ENCODE measurements at regions not wholly inside any gene's neighbourhood (a gene's known extent, or its start where the extent isn't known, plus 50 kb on each side); places are given as distances from the start of the nearest gene placed in this dataset.

DNA sequence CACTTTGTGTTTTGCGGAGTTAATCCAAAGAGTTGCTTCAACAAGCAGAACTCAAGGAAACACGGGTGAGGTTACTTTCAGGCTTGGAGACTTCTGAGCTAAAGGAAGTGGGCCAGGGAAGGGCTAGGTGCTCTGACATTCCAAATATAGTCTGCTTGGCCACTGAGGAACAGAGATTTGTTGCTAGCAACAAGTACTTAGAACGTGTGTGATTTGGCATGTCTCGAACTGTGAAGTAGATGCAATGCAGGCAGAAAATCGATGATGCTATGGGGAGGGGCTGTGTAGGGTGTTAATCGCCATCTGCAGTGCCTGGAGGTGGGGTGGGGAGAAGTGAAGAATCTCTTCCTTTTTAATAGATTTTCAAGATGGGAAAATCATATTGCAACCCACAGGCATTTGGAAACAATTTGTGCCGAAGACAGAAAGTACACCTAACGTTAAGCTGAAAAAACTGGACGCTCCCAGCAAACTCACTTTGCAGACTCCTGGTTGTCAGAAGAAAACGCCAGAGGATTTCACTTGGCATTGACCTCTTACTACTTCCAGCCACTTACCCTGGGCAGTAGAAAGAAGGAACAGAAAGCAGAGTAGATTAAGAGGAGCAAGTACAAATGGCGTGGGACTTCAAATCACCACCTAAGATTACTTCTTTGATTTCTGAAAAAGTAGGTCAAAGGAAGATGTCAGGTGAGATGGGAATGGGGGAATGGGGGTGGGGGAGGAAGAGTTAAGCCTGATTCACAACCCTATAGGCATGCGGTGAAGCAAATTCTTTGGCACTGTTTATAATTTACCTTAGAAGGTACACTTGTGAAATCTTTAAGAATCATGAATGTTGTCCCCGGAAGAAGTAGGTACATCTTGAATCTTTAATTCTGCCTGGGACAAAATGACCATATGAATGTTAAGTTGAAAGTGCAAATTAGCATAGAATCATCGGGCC, 314.1 kb downstream of the CD83 start:
- Histone ChIP-seq H3K9me3 (no peaks in the 10 kb centered on the region), H3K4me1 (no peaks in the 10 kb centered on the region), H3K36me3 (ENCODE audit: control insufficient read depth, insufficient read depth, low read length) (no peaks in the 10 kb centered on the region), H3K4me3 (ENCODE audit: low read depth, low read length) (no peak overlapping the region), H3K27me3 (replicated peaks; ENCODE audit: control insufficient read depth, insufficient read depth, low read length) (no peaks in the 10 kb centered on the region)
- no peaks in the 10 kb centered on the region for H3K4me1 Mint-ChIP-seq (ENCODE audit: low read depth, unreplicated experiment)
- intact Hi-C loops (cut with micrococcal nuclease; ENCODE audit: unreplicated experiment): no loop called here
- TF ChIP-seq, protein P1, sequence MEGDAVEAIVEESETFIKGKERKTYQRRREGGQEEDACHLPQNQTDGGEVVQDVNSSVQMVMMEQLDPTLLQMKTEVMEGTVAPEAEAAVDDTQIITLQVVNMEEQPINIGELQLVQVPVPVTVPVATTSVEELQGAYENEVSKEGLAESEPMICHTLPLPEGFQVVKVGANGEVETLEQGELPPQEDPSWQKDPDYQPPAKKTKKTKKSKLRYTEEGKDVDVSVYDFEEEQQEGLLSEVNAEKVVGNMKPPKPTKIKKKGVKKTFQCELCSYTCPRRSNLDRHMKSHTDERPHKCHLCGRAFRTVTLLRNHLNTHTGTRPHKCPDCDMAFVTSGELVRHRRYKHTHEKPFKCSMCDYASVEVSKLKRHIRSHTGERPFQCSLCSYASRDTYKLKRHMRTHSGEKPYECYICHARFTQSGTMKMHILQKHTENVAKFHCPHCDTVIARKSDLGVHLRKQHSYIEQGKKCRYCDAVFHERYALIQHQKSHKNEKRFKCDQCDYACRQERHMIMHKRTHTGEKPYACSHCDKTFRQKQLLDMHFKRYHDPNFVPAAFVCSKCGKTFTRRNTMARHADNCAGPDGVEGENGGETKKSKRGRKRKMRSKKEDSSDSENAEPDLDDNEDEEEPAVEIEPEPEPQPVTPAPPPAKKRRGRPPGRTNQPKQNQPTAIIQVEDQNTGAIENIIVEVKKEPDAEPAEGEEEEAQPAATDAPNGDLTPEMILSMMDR (IDR thresholded peaks at IDR 0.05; ENCODE audit: insufficient read depth in 1 of 2, low read depth in 1 of 2, low read length in 1 of 2, severe bottlenecking in 1 of 2, unreplicated experiment in 1 of 2): no peak
- no peak for DNase-seq
- no peak overlapping the region for H3K4me3 Mint-ChIP-seq (ENCODE audit: unreplicated experiment)
- H3K9me3 Mint-ChIP-seq (ENCODE audit: unreplicated experiment): no peaks in the 10 kb centered on the region
- ChIA-PET POLR2A (no interaction called here), CTCF (no interaction called here)
- H3K27me3 Mint-ChIP-seq (ENCODE audit: insufficient read depth, unreplicated experiment): no peaks in the 10 kb centered on the region
- H3K27ac Mint-ChIP-seq (ENCODE audit: unreplicated experiment): no peak overlapping the region
- H3K36me3 Mint-ChIP-seq (ENCODE audit: insufficient read depth, unreplicated experiment): no peaks in the 10 kb centered on the region
- BruUV-seq (replicated peaks): no TSS peak

DNA sequence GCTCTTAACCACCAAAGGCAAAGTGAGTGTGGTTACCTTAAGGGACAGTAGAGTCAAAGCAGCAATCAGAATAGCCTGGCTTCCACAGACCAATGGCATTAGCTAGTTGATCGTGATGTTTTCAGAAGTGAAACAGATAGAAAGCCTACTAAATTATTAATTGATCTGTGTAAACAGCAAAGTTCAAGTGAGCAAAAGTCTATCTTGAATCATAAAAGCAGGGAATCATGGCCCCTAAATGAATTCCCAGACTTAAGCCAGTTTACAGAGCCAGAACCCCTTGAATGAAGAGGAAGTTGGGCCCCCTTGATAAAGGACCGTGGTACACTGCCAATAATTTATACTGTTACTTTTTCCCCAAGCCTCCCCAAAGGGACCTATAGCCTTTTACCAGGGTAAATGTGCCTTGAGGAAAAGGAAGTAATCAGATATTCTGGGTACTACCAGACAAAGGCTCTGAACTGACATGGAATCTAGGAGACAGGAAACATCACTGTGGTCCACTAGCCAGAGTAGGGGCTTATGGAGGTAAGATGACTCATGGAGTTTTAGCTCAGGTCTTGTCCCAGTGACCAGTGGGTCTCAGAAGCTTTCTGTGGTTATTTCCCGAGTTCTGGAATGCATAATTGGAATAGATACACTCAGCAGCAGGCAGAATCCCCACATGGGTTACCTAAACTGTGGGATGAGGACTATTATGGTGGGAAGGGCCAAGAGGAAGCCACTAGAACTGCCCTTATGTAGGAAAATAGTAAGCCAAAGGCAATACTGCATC, 317.5 kb downstream of the CD83 start:
- Mint-ChIP-seq H3K4me3 (ENCODE audit: unreplicated experiment) (no peak overlapping the region), H3K27ac (ENCODE audit: unreplicated experiment) (no peak overlapping the region), H3K9me3 (ENCODE audit: unreplicated experiment) (no peaks in the 10 kb centered on the region), H3K36me3 (ENCODE audit: insufficient read depth, unreplicated experiment) (no peaks in the 10 kb centered on the region), H3K4me1 (ENCODE audit: low read depth, unreplicated experiment) (no peaks in the 10 kb centered on the region), H3K27me3 (ENCODE audit: insufficient read depth, unreplicated experiment) (no peaks in the 10 kb centered on the region)
- Histone ChIP-seq H3K9me3 (no peaks in the 10 kb centered on the region), H3K4me1 (no peaks in the 10 kb centered on the region), H3K4me3 (ENCODE audit: low read depth, low read length) (no peak overlapping the region), H3K36me3 (ENCODE audit: control insufficient read depth, insufficient read depth, low read length) (no peaks in the 10 kb centered on the region), H3K27me3 (replicated peaks; ENCODE audit: control insufficient read depth, insufficient read depth, low read length) (no peaks in the 10 kb centered on the region)
- DNase-seq: no peak
- CTCF ChIA-PET: no interaction called here
- POLR2A ChIA-PET: no interaction called here
- TF ChIP-seq, protein P1 (IDR thresholded peaks at IDR 0.05; ENCODE audit: insufficient read depth in 1 of 2, low read depth in 1 of 2, low read length in 1 of 2, severe bottlenecking in 1 of 2, unreplicated experiment in 1 of 2): no peak
- no TSS peak for BruUV-seq (replicated peaks)
- intact Hi-C loops (cut with micrococcal nuclease; ENCODE audit: unreplicated experiment): no loop called here

DNA sequence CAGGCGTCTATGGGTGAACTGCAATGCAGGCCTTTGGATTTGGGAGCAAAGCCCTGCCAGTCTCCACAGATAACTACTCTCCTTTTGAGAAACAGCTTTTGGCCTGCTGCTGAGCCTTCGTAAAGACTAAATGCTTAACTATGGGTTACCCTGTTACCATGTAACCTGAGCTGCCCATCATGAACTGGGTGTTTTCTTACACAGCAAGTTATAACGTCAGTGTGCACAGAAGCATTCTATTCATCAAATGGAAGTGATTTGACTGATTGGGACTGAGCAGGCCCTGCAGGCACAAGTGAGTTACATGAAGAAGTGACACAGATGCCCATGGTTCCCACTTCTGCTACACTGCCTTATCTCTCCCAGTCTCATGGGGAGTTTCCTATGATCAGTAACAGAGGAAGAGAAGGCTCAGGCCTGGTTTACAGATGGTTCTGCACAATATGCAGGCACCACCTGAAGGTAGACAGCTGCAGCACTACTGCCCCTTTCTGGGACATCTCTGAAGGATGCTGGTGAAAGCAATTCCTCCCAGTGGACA, 319.1 kb downstream of the CD83 start:
- no TSS peak for BruUV-seq (replicated peaks)
- H3K27me3 Mint-ChIP-seq (ENCODE audit: insufficient read depth, unreplicated experiment): no peaks in the 10 kb centered on the region
- CTCF ChIA-PET: no interaction called here
- Histone ChIP-seq H3K27me3 (replicated peaks; ENCODE audit: control insufficient read depth, insufficient read depth, low read length) (no peaks in the 10 kb centered on the region), H3K36me3 (ENCODE audit: control insufficient read depth, insufficient read depth, low read length) (no peaks in the 10 kb centered on the region), H3K9me3 (no peaks in the 10 kb centered on the region), H3K4me1 (no peaks in the 10 kb centered on the region), H3K4me3 (ENCODE audit: low read depth, low read length) (no peak overlapping the region)
- H3K36me3 Mint-ChIP-seq (ENCODE audit: insufficient read depth, unreplicated experiment): no peaks in the 10 kb centered on the region
- TF ChIP-seq, protein P1 (IDR thresholded peaks at IDR 0.05; ENCODE audit: insufficient read depth in 1 of 2, low read depth in 1 of 2, low read length in 1 of 2, severe bottlenecking in 1 of 2, unreplicated experiment in 1 of 2): no peak
- no peaks in the 10 kb centered on the region for H3K9me3 Mint-ChIP-seq (ENCODE audit: unreplicated experiment)
- H3K4me1 Mint-ChIP-seq (ENCODE audit: low read depth, unreplicated experiment): no peaks in the 10 kb centered on the region
- DNase-seq: no peak
- POLR2A ChIA-PET: no interaction called here
- H3K4me3 Mint-ChIP-seq (ENCODE audit: unreplicated experiment): no peak overlapping the region
- no peak overlapping the region for H3K27ac Mint-ChIP-seq (ENCODE audit: unreplicated experiment)
- intact Hi-C loops (cut with micrococcal nuclease; ENCODE audit: unreplicated experiment): no loop called here

Data from Caco-2 (cell line).